ENCODE measurements at regions not wholly inside any gene's neighbourhood (a gene's known extent, or its start where the extent isn't known, plus 50 kb on each side); places are given as distances from the start of the nearest gene placed in this dataset.

GRCh38 chr12:40508421-40508820 is 183.8 kb upstream of the CNTN1 start:
- Histone ChIP-seq H3K27ac (no peak overlapping the region), H3K9me3 (no peaks in the 10 kb centered on the region), H3K4me1 (ENCODE audit: control insufficient read depth in 1 of 2, low read depth in 2 of 2) (no peaks in the 10 kb centered on the region), H3K36me3 (no peaks in the 10 kb centered on the region), H3K27me3 (replicated peaks; ENCODE audit: insufficient read depth) (no peaks in the 10 kb centered on the region), H3K4me3 (no peak overlapping the region)
- ATAC-seq (ENCODE audit: insufficient number of reproducible peaks, low FRiP score, low read depth) (no peak), DNase-seq (ENCODE audit: low spot score) (no peak)
- TF ChIP-seq CTCF (IDR thresholded peaks at IDR 0.05) = no peak

DNA sequence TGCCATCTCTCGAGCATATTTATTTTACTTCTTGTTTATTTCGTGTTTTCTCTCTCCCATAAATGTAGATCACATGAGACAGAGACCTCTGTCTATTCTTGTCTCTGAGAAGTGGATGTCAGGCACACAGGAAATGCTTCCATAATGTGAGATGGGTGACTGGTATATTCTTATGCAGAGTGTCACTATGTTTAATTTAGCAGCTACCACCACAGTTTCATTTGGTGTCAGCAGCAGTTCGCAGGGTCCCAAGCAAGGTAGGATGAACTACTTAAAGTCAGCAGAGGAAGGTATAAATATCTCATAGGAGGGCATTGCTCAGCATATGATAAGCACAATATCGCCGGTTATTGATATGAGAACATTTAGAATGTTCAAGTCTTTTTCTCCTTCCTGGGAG is 180.9 kb upstream of the CNTN1 start:
- ATAC-seq (ENCODE audit: insufficient number of reproducible peaks, low FRiP score, low read depth) = no peak

DNA sequence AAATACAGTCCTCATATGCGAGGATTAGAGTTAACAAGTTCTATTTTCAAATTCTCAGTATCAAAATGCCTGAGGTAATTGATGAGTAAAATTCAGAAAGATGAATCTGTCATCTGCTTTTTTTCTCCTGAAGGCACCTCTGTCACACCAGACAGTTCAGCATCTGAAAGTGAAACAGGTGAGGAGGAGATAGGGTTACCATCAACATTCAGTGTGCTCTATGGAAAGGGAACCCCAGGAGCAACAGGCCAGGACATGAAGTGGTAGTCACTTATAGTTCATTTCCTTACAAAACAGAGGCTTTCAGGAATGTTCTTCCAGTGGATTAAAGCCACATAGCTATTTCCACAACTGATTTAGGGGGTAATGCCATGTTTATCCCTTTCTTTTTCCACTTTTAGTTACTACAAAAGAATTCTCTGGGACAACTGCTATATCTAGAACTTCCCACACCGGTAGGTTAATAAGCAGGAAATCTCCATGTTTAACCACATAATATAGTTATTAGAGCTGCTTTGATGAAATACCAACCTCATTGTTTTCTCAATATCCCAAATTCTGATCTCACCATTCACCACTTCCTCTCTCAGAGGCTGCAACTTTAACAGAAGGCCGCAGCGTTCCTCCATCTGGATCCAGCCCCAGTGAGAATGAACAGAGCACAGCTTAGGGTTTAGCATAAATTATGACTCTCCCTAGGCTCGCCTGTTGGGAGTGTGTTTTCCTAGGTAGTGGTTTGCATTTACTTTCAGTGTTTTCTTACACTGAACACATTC is 177.0 kb upstream of the CNTN1 start:
- no peak overlapping the region for H3K27ac ChIP-seq

More for the DNA sequence above, 180.9 kb upstream of the CNTN1 start:
- no peak overlapping the region for H3K27ac ChIP-seq
- H3K27me3 ChIP-seq (replicated peaks; ENCODE audit: insufficient read depth) = no peaks in the 10 kb centered on the region
- no peak for DNase-seq (ENCODE audit: low spot score)
- no peaks in the 10 kb centered on the region for H3K9me3 ChIP-seq
- H3K36me3 ChIP-seq = no peaks in the 10 kb centered on the region
- no peak overlapping the region for H3K4me3 ChIP-seq
- no peak for TF ChIP-seq CTCF (IDR thresholded peaks at IDR 0.05)
- no peaks in the 10 kb centered on the region for H3K4me1 ChIP-seq (ENCODE audit: control insufficient read depth in 1 of 2, low read depth in 2 of 2)

DNA sequence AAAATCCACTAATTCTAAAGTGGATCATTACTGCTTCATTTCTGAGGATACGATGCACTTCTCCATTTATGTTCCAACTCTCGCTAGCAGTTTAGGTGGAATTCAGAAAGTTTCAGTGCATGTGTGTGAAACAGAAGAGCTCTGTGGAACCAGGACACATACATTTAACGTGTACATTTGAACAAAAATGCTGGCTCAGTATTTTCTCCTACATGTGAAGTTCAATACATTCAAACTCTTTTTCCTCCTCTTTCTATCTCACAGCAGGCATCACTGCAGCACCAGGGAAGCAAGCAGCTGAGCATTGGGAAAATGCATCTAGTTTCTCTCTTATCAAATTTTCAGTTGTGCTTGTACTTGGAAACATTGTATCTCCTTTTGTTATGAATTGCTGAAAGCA is 169.4 kb upstream of the CNTN1 start:
- Histone ChIP-seq H3K4me1 (ENCODE audit: control insufficient read depth in 1 of 2, low read depth in 2 of 2) (no peaks in the 10 kb centered on the region), H3K27me3 (replicated peaks; ENCODE audit: insufficient read depth) (no peaks in the 10 kb centered on the region), H3K27ac (no peak overlapping the region), H3K4me3 (no peak overlapping the region), H3K36me3 (no peaks in the 10 kb centered on the region), H3K9me3 (no peaks in the 10 kb centered on the region)
- no peak for DNase-seq (ENCODE audit: low spot score)
- TF ChIP-seq CTCF (IDR thresholded peaks at IDR 0.05) = no peak
- ATAC-seq (ENCODE audit: insufficient number of reproducible peaks, low FRiP score, low read depth) = no peak

More for the DNA sequence above, 177.0 kb upstream of the CNTN1 start:
- no peak for TF ChIP-seq CTCF (IDR thresholded peaks at IDR 0.05)
- DNase-seq (ENCODE audit: low spot score) = no peak
- Histone ChIP-seq H3K27me3 (replicated peaks; ENCODE audit: insufficient read depth) (no peaks in the 10 kb centered on the region), H3K36me3 (no peaks in the 10 kb centered on the region), H3K4me1 (ENCODE audit: control insufficient read depth in 1 of 2, low read depth in 2 of 2) (no peaks in the 10 kb centered on the region), H3K9me3 (no peaks in the 10 kb centered on the region), H3K4me3 (no peak overlapping the region)
- no peak for ATAC-seq (ENCODE audit: insufficient number of reproducible peaks, low FRiP score, low read depth)

DNA sequence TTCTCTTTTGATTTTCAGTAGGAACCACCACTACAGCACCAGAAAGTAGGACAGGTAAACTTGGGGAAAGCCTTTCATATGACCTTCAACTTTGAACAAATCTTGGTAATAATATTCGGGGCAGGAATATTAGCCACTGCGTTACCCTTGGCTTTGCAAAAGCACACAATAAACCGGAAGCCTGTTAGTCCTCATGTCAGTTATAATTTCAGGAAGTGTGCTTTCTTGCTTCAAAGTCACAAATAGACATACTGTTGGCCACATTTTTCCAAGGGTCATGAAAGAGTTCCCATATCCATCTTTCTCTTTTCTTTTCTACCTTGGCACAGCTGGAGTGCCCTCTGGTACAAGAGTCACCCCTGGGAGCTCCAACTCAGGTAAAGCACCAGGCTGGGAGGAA is 167.2 kb upstream of the CNTN1 start:
- no peaks in the 10 kb centered on the region for H3K4me1 ChIP-seq (ENCODE audit: control insufficient read depth in 1 of 2, low read depth in 2 of 2)
- H3K36me3 ChIP-seq = no peaks in the 10 kb centered on the region
- TF ChIP-seq CTCF (IDR thresholded peaks at IDR 0.05) = no peak
- no peaks in the 10 kb centered on the region for H3K27me3 ChIP-seq (replicated peaks; ENCODE audit: insufficient read depth)
- DNase-seq (ENCODE audit: low spot score) (no peak), ATAC-seq (ENCODE audit: insufficient number of reproducible peaks, low FRiP score, low read depth) (no peak)
- no peaks in the 10 kb centered on the region for H3K9me3 ChIP-seq
- no peak overlapping the region for H3K27ac ChIP-seq
- no peak overlapping the region for H3K4me3 ChIP-seq

Data from thoracic aorta (tissue), 2 donors.